GM12874 (cell line): ENCODE measurements at regions not wholly inside any gene's neighbourhood (a gene's known extent, or its start where the extent isn't known, plus 50 kb on each side); places are given as distances from the start of the nearest gene placed in this dataset.

Experiments
- CTCF ChIP-seq: IDR thresholded peaks from 2 replicates; pipeline ENCODE4 v1.5.1; 2011; ENCODE audit warnings: low read depth, mild to moderate bottlenecking, control low read depth, low read length, moderate library complexity; ENCODE audit not compliant: insufficient read depth

- no peak for TF ChIP-seq CTCF
These were observed 175.0 kb downstream of the CBLN4 start for GRCh38 chr20:55830121-55830827.

- no peak for TF ChIP-seq CTCF
These were observed 200.2 kb downstream of the CBLN4 start for GRCh38 chr20:55805138-55805537.

GRCh38 chr20:55800552-55801245 lies 204.6 kb downstream of the CBLN4 start:
- TF ChIP-seq CTCF = no peak

GRCh38 chr20:55793986-55794385 lies 211.3 kb downstream of the CBLN4 start:
- no peak for TF ChIP-seq CTCF

- no peak for TF ChIP-seq CTCF
These were observed 213.3 kb downstream of the CBLN4 start for GRCh38 chr20:55792049-55792448.

GRCh38 chr20:55790178-55790577 lies 215.1 kb downstream of the CBLN4 start:
- no peak for TF ChIP-seq CTCF

GRCh38 chr20:55784036-55784435 lies 221.3 kb downstream of the CBLN4 start:
- TF ChIP-seq CTCF = no peak
